Ovary (tissue), 3 donors: ENCODE measurements at regions not wholly inside any gene's neighbourhood (a gene's known extent, or its start where the extent isn't known, plus 50 kb on each side); places are given as distances from the start of the nearest gene placed in this dataset.

ENCODE experiments used
- EP300 ChIP-seq: sonication (generic); formaldehyde crosslinking; IDR thresholded peaks from one replicate; pipeline ENCODE4 v1.6.1; 2017; ENCODE audit warnings: antibody characterized with exemption
- POLR2A ChIP-seq: fragments of 450-650 bp; IDR thresholded peaks from one replicate; pipeline ENCODE4 v1.6.1; 2017; ENCODE audit warnings: antibody characterized with exemption, mild to moderate bottlenecking, moderate library complexity
- TF ChIP-seq, protein P1 (sequence below), 3 donors: fragments of 450-650 bp in 2 of 3; fragments of 200-600 bp in 1 of 3; IDR thresholded peaks; one replicate each; pipeline versions ENCODE4 v1.5.1 to v1.8.0; 2016 to 2022; ENCODE audit warnings: antibody characterized with exemption in 3 of 3, mild to moderate bottlenecking in 1 of 3
- donor health status: DM: no; HTN: no; CAD: no.

GRCh38 chr10:123569436-123570035 lies 96.6 kb upstream of the GPR26 start:
- no peak for TF ChIP-seq EP300
- TF ChIP-seq, protein P1, sequence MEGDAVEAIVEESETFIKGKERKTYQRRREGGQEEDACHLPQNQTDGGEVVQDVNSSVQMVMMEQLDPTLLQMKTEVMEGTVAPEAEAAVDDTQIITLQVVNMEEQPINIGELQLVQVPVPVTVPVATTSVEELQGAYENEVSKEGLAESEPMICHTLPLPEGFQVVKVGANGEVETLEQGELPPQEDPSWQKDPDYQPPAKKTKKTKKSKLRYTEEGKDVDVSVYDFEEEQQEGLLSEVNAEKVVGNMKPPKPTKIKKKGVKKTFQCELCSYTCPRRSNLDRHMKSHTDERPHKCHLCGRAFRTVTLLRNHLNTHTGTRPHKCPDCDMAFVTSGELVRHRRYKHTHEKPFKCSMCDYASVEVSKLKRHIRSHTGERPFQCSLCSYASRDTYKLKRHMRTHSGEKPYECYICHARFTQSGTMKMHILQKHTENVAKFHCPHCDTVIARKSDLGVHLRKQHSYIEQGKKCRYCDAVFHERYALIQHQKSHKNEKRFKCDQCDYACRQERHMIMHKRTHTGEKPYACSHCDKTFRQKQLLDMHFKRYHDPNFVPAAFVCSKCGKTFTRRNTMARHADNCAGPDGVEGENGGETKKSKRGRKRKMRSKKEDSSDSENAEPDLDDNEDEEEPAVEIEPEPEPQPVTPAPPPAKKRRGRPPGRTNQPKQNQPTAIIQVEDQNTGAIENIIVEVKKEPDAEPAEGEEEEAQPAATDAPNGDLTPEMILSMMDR (IDR thresholded peaks at IDR 0.05): no peak
- no peak for TF ChIP-seq POLR2A
